ENCODE measurements at regions not wholly inside any gene's neighbourhood (a gene's known extent, or its start where the extent isn't known, plus 50 kb on each side); places are given as distances from the start of the nearest gene placed in this dataset.
"Not testable (repeated sequence)": the region's sequence is repeated elsewhere in the genome, so short reads cannot be mapped to it uniquely, and the experiment has no call there.

DNA sequence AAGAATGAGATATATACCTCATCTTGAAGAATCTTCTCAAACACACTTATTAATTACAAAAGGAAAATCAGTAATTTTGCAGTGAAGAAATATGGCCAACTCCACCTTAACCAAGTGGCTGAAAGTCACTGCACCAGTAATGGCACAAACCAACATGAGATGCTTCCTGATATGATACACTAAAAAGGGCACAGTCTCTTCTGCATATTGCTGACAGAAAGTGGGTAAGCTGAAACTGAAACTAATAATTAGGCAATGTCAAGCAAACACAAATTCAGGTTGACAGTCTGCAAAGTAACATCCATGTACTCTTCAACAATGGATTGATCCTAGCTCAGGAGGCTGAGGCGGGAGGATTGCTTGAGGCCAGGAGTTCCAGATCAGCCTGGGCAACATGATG is 56.1 kb downstream of the ZNF22 start:
- DNase-seq = not testable (repeated sequence)

DNA sequence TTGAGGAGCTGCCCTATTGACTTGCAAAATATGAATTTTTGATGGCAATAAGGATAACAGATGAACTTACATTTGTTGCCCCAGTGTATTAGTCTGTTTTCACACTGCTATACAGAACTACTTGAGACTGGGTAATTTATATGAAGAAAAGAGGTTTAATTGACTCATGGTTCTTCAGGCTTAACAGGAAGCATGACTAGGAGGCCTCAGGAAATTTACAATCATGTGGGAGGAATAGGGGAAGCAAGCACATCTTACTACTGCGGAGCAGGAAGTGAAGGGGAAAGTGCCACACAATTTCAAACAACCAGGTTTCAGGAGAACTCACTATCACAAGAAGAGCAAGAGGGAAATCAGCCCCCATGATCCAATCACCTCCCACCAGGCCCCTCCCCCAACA is 57.9 kb downstream of the ZNF22 start:
- DNase-seq = no peak

DNA sequence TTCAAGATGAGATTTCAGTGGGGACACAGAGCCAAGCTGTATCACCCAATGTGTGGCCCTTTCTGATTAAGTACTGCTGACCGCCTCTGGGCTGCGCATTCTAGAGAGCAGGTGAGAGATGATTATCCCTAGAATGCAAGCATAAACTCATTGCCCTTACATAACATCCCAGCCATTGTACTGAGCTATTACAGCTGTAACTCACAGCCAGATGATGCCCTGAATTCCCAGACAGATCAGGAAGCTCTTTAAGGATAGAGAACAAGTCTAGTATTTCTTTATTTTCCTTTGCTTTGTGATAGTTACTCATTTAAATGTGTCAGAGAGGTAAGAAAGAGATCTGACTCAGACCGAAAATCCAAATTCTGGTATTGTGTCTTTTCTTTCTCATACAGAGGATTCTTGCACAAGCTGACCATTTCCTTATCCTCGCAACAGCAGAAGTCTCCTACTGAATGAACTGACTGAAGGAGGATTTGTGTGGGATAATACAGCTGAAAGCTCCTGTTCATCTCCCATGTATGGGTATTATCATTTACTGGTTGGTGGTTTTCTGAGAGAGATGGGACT is 58.4 kb downstream of the ZNF22 start:
- DNase-seq = no peak

DNA sequence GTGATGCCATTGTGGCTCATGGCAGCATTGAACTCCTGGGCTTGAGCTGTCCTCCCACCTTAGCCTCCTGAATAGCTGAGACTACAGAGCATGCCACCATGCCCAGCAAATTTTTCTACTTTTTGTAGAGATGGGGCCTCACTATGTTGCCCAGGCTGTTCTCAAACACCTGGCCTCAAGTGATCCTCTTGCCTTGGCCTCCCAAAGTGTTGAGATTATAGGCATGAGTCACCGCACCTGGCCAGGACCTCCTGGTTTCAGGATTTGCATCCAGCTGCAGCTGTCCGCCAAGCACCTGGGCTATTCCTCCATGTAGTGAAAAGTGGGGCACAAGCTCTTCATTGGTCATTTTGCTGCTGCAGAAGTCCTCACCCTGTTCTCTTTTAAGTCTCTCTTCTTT is 58.9 kb downstream of the ZNF22 start:
- DNase-seq = no peak

- no peak for DNase-seq
Measured at GRCh38 chr10:45061982-45062381, 61.3 kb downstream of the ZNF22 start.

GRCh38 chr10:45063591-45064231 is 63.0 kb downstream of the ZNF22 start:
- DNase-seq = peak in 3 of 51 donors; percentile 12 to 18 (median 14)

- DNase-seq = no peak
Measured at GRCh38 chr10:45064998-45065397, 64.3 kb downstream of the ZNF22 start.

- no peak for DNase-seq
Measured at GRCh38 chr10:45071043-45071813, 70.5 kb downstream of the ZNF22 start.

GRCh38 chr10:45075216-45075615 is 74.5 kb downstream of the ZNF22 start:
- no peak for DNase-seq

DNA sequence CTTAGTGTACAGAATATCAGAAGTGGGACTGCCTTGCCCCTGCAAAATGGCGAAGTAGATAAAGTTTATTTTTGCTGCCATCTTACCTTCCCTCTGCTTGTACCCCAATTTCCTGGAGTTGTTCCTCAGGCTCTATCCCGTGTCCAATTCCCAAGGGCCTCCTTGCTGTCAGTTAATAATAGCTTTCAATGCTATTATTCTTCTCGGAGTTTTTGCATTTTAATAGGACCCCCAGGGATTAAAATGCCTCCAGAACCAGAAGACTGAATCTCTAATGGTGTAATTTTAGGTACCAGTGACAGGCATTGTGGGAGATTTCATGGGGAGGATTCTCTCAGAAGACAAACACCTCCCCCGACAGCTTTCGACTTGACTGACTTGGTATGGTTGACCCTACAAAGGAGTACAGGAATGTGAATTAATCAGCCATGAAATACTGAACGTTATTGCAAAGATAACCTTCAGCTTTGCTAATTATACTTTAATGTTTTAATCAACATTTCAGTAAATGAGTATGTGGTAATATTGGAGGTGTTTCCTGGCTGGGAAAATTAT is 75.2 kb downstream of the ZNF22 start:
- no peak for DNase-seq

DNA sequence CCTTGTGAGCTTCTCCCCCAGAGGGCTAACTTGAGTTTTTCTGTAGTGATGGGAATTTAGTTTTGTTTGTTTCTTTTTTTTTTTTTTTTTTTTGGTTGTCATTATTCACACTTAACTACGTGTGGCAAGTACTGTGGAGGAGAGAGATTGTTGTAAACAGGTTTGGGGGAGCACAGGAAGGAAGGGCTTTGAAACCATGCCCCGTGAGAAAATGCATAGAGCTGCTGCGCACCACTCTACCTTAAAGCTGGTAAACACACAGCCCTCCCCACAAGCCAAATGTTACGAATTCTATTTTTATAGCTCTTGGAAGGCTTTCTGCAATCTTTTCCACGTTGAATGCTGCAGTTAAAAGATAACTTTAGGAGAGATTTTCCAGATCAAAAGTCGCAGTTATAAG is 76.2 kb downstream of the ZNF22 start:
- DNase-seq = no peak

DNA sequence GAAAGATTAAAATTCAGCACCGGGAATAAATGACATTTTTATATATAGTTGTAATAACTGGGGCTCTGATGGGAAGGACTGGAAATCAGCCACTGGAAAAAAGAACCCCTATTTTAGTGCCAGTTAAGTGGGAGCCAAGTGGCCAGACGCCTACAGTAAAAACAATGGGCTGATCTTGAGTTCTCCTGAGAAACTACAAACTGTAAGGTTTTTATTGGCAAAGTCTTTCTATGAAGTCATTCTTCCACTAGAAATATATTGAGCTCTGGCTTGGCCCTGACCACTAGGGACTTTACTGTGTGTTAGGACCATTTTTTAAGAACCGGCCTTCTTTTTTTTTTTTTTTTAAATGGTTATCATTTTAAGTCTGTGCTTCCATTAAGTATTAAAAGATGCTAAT is 79.6 kb downstream of the ZNF22 start:
- DNase-seq = no peak

- no peak for DNase-seq
Measured at GRCh38 chr10:45082176-45082575, 81.5 kb downstream of the ZNF22 start.

- DNase-seq = peak in 17 of 51 donors; percentile 3 to 28 (median 7)
Measured at GRCh38 chr10:45091968-45092367, 91.2 kb downstream of the ZNF22 start.

GRCh38 chr10:45093945-45094344 is 93.2 kb downstream of the ZNF22 start:
- DNase-seq = no peak

DNA sequence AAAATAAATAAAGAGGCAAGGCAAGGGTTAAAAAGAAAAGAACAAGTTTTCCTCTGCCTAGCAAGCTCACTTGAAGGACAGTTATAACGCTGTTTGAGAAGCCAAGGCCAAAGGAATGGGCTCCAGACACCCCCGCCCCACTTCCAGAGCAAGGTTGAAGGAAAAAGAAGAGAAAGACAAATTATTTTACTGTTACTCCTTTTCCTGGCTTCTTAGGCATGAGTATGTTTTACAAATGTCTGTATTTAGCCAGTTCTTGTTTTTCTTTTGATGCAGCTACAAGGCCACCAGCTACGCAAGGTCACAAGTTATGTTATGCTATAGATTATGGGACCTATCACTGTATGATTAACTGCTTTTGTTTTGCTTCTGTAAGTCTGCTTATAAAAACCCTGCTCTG is 94.6 kb downstream of the ZNF22 start:
- DNase-seq = no peak

DNA sequence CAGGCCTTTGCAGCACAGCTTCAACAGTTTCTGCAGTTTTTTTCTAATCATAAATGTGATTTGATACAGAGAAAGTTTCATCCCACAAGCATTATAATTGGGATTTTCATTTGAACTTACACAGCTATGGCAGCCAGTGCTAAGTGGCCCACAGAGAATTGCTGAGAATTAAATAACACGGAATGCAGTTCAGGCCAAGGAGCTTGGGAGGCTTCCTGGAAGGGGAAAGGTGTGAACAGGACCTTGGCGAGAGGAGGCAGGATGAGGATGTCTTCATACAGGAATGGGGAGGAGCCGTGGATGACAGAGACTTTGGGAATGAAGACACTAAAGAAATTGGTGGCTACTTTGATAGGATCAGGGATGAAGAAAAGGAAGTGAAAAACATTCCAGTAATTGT is 95.3 kb downstream of the ZNF22 start:
- DNase-seq = no peak

GRCh38 chr10:45100429-45100828 is 99.7 kb downstream of the ZNF22 start:
- DNase-seq = no peak

- no peak for DNase-seq
Measured at GRCh38 chr10:45104674-45105073, 104.0 kb downstream of the ZNF22 start.

DNA sequence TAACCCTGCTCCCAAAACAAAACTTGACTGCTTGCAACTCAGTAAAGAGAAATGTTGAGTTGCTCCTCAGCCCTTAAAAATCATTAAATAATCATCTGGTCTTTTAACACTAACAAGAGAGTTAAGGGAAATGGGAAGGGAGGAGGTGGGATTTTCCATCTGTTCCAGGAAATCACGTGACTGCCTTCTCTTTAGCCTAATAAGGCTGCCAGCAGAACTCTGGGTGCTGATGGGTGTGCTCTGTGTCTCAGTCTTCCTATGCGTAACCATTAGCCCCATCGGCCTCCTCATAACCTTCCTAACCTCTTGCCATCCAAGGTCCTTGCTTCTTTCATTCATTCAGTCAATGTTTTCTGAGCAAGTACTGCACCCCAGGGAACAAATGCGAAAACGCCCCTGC is 104.6 kb downstream of the ZNF22 start:
- DNase-seq = not testable (repeated sequence)

DNA sequence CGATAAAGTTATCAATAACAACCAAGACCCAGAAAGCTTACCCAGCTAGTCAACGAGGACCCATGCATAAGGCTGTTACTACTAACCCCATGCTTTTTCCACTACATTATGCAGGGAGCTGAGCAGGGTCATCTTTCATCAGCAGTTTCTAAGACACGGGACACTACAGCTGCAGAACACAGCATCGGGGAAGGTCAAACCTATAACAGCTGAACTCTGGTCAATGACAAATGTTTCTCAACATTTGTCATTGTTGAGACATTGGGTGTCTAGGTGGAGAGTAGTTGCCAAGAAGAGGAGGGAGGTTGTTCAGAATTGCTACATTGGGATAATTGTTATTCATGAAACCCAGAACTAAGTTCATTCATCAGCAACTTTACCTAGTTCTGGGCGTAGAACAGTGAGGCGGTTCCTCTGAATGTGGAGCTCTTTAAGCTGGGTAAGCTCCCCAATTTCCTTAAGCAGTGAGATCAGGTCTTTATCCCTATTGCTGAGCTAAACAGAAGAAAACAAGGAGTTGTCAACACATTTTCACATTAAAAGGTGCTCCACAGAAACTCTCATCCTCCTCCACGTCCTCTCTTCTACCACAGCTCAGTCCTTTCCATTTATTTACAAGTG is 105.6 kb downstream of the ZNF22 start:
- no peak for DNase-seq

GRCh38 chr10:45111509-45111908 is 110.8 kb downstream of the ZNF22 start:
- no peak for DNase-seq
